A549 (cell line): ENCODE measurements at regions not wholly inside any gene's neighbourhood (a gene's known extent, or its start where the extent isn't known, plus 50 kb on each side); places are given as distances from the start of the nearest gene placed in this dataset.
A peak's percentile ranks its signal among the peaks of the same experiment; 100 is the strongest.

ENCODE experiments used
- ATAC-seq, 2 experiments: fragments of 200-7000 bp in 1 of 2; fragments of >200 bp in 1 of 2; cut with Nextera tagmentation in 1 of 2; cut with Tn5 transposase in 1 of 2; 3 replicates each; pipeline versions ENCODE4 v1.8.0 to v1.9.1; 2018 to 2020; ENCODE audit warnings: mild to moderate bottlenecking in 1 of 2, moderate library complexity in 1 of 2
- CTCF ChIA-PET: fragments of 300-600 bp; sonication (Branson Sonifier 250); formaldehyde crosslinking; extraction: SDS; loops from one replicate; lab custom pipeline; 2021; ENCODE audit warnings: antibody characterized with exemption, inconsistent platforms; lab: Yijun Ruan, JAX
- POLR2A ChIA-PET: fragments of 350-600 bp; formaldehyde crosslinking; extraction: SDS; loops from one replicate; lab custom pipeline; 2021; ENCODE audit warnings: antibody characterized with exemption, inconsistent platforms; lab: Yijun Ruan, JAX
- DNase-seq, 2 experiments: peaks; one replicate each; pipeline versions ENCODE4 v3.0.0 to v3.0.0-alpha.2; 2011 to 2016; ENCODE audit warnings: low read depth in 1 of 2, low spot score in 1 of 2
- FAIRE-seq: peaks from 2 replicates; lab custom pipeline; 2011; peaks lifted over from hg19 to GRCh38; lab: Jason Lieb, UNC
- H3K27ac ChIP-seq, 2 experiments: fragments of >200 bp; sonication (Bioruptor Twin); formaldehyde crosslinking; 3 replicates each; pipeline ENCODE4 v1.5.1; 2016 to 2017
- H3K4me1 ChIP-seq: fragments of >200 bp; sonication (Bioruptor Twin); formaldehyde crosslinking; 3 replicates; pipeline ENCODE4 v1.6.1; 2016
- H3K4me2 ChIP-seq: fragments of >200 bp; sonication (Bioruptor Twin); formaldehyde crosslinking; 3 replicates; pipeline ENCODE4 v1.6.1; 2016
- H3K4me3 ChIP-seq: fragments of >200 bp; sonication (Bioruptor Twin); formaldehyde crosslinking; 3 replicates; pipeline ENCODE4 v1.5.1; 2016
- H3K9me3 ChIP-seq: fragments of >200 bp; sonication (Bioruptor Twin); formaldehyde crosslinking; 3 replicates; pipeline ENCODE4 v1.6.1; 2016
- CBX2 ChIP-seq: fragments of 200-600 bp; sonication (generic); IDR thresholded peaks from 2 replicates; pipeline ENCODE4 v1.6.1; 2016; ENCODE audit warnings: low read depth, mild to moderate bottlenecking, borderline replicate concordance
- CEBPB ChIP-seq, 2 experiments: fragments of >200 bp in 1 of 2; sonication (Bioruptor Twin) in 1 of 2; formaldehyde crosslinking in 1 of 2; IDR thresholded peaks; 2 replicates each; pipeline ENCODE4 v1.6.1; 2012 to 2016
- CHD2 ChIP-seq: fragments of 150-350 bp; IDR thresholded peaks from 2 replicates; pipeline ENCODE4 v1.6.1; 2014; ENCODE audit warnings: low read length; ENCODE audit not compliant: partially characterized antibody
- CHD4 ChIP-seq: fragments of 200-600 bp; sonication (generic); IDR thresholded peaks from 2 replicates; pipeline ENCODE4 v1.6.1; 2016; ENCODE audit warnings: antibody characterized with exemption, mild to moderate bottlenecking, borderline replicate concordance
- EHMT2 ChIP-seq: fragments of 200-600 bp; sonication (generic); IDR thresholded peaks from 2 replicates; pipeline ENCODE4 v1.6.1; 2016; ENCODE audit warnings: antibody characterized with exemption, low read depth, mild to moderate bottlenecking, moderate library complexity
- EP300 ChIP-seq, 2 experiments: fragments of >200 bp; sonication (Bioruptor Twin); formaldehyde crosslinking; IDR thresholded peaks; 2 replicates in 1 of 2; 3 replicates in 1 of 2; pipeline ENCODE4 v1.6.1; 2016 to 2017
- FOSB ChIP-seq: fragments of 250-450 bp; sonication (Bioruptor Pico); IDR thresholded peaks from 2 replicates; pipeline ENCODE4 v1.5.0; 2020; ENCODE audit warnings: mild to moderate bottlenecking, moderate library complexity
- HDAC2 ChIP-seq: fragments of 200-600 bp; sonication (generic); IDR thresholded peaks from 2 replicates; pipeline ENCODE4 v1.6.1; 2016
- HOXB13 ChIP-seq: fragments of 250-450 bp; sonication (Bioruptor Pico); IDR thresholded peaks from 2 replicates; pipeline ENCODE4 v1.5.0; 2020; ENCODE audit warnings: low read depth, mild to moderate bottlenecking, moderate library complexity
- JUN ChIP-seq, 2 experiments: fragments of >200 bp; sonication (Bioruptor Twin); formaldehyde crosslinking; IDR thresholded peaks; 2 replicates in 1 of 2; 3 replicates in 1 of 2; pipeline ENCODE4 v1.6.1; 2016 to 2017
- MAFK ChIP-seq: fragments of 450-650 bp; IDR thresholded peaks from 2 replicates; pipeline ENCODE4 v1.6.1; 2014; ENCODE audit not compliant: partially characterized antibody
- MAZ ChIP-seq: fragments of 150-350 bp; IDR thresholded peaks from 2 replicates; pipeline ENCODE4 v1.6.1; 2014; ENCODE audit warnings: antibody characterized with exemption, low read depth, low read length, borderline replicate concordance
- MYC ChIP-seq: IDR thresholded peaks from 2 replicates; pipeline ENCODE4 v1.6.1; 2012; ENCODE audit warnings: mild to moderate bottlenecking, inconsistent platforms, low read length, improper control_type of control experiment, borderline replicate concordance
- NPAS2 ChIP-seq: fragments of 250-450 bp; sonication (Bioruptor Pico); IDR thresholded peaks from 2 replicates; pipeline ENCODE4 v1.8.0; 2022; ENCODE audit warnings: mild to moderate bottlenecking, moderate library complexity, borderline replicate concordance
- POLR2AphosphoS2 ChIP-seq: conservative IDR thresholded peaks from 2 replicates; pipeline ENCODE4 v1.6.1; 2012; ENCODE audit warnings: low read length, improper control_type of control experiment, inconsistent platforms
- TFCP2L1 ChIP-seq: fragments of 250-450 bp; sonication (Bioruptor Pico); IDR thresholded peaks from 2 replicates; pipeline ENCODE4 v1.5.0; 2021; ENCODE audit warnings: mild to moderate bottlenecking
- ZNF302 ChIP-seq: fragments of 250-450 bp; sonication (Bioruptor Pico); IDR thresholded peaks from 2 replicates; pipeline ENCODE4 v1.9.0; 2021; ENCODE audit warnings: inconsistent platforms, mild to moderate bottlenecking, moderate library complexity
- WGBS: methylation state at CpG from one replicate; pipeline ENCODE4 v1.1.6; 2017; ENCODE audit errors: missing lambda C conversion rate; 5-methylcytosine and 5-hydroxymethylcytosine counted together
- TF ChIP-seq, protein P1 (sequence below): fragments of 250-450 bp; sonication (Bioruptor Pico); IDR thresholded peaks from 2 replicates; pipeline ENCODE4 v1.5.0; 2021; ENCODE audit warnings: mild to moderate bottlenecking, moderate library complexity, borderline replicate concordance
- TF ChIP-seq, protein P2 (sequence below): fragments of 250-450 bp; sonication (Bioruptor Pico); IDR thresholded peaks from 2 replicates; pipeline ENCODE4 v1.5.0; 2020; ENCODE audit warnings: low read depth, mild to moderate bottlenecking, moderate library complexity
- TF ChIP-seq, protein P3 (sequence below): fragments of 150-350 bp; IDR thresholded peaks from 2 replicates; pipeline ENCODE4 v1.6.1; 2014; ENCODE audit warnings: low read depth, mild to moderate bottlenecking, low read length
- TF ChIP-seq, protein P4 (sequence below): IDR thresholded peaks from 2 replicates; pipeline ENCODE4 v1.6.1; 2012

DNA sequence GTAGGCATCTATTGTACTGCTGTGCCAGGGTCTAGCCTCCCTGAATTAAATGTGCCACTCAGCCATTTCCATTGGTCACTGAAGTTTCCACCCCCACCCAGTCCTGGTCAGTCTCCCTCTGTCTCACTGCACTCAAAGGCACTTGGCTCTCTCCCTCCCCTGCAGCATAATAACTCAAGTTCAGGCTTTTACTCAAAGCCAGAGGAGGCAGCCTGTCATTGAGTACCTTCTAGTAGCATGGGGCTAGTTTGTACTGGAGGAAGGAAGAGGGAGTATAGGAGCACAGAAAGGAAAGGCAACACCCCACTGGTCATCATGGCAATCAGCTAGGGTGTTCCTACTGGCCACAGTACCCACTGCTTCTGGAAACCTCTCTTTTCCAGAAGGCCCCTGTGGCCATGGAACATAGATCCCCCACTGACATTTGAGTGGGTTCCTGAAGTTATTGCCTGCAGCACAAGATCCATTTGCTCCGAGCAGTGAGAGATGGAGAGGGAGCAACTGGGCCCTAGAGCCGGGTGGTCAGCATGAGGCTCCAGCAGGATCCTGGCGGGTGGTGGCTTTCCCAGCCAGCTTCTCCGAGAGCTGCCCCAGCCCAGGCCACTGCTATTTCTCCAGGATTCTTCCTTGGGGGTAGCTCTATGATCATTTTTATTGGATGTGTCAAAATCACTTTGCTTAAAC, 89.9 kb upstream of the CPEB4 start:
- Histone ChIP-seq H3K27ac (peak overlapping the region; percentile 87 to 89; a peak in 4 of 6 replicates), H3K9me3 (no peaks in the 10 kb centered on the region), H3K4me2 (no peak overlapping the region), H3K4me3 (no peak overlapping the region), H3K4me1 (peaks cover 37% of the 10 kb centered on the region)
- DNase-seq (no peak), FAIRE-seq (no peak), ATAC-seq (no peak)
- TF ChIP-seq, protein P1, sequence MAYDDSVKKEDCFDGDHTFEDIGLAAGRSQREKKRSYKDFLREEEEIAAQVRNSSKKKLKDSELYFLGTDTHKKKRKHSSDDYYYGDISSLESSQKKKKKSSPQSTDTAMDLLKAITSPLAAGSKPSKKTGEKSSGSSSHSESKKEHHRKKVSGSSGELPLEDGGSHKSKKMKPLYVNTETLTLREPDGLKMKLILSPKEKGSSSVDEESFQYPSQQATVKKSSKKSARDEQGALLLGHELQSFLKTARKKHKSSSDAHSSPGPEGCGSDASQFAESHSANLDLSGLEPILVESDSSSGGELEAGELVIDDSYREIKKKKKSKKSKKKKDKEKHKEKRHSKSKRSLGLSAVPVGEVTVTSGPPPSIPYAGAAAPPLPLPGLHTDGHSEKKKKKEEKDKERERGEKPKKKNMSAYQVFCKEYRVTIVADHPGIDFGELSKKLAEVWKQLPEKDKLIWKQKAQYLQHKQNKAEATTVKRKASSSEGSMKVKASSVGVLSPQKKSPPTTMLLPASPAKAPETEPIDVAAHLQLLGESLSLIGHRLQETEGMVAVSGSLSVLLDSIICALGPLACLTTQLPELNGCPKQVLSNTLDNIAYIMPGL (CRISPR knock-in tag) = no peak
- TF ChIP-seq, protein P2, sequence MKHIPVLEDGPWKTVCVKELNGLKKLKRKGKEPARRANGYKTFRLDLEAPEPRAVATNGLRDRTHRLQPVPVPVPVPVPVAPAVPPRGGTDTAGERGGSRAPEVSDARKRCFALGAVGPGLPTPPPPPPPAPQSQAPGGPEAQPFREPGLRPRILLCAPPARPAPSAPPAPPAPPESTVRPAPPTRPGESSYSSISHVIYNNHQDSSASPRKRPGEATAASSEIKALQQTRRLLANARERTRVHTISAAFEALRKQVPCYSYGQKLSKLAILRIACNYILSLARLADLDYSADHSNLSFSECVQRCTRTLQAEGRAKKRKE (CRISPR knock-in tag) = no peak
- TF ChIP-seq TFCP2L1 (CRISPR knock-in tag) (no peak), CBX2 (no peak), EHMT2 (no peak), MYC (no peak), MAZ (no peak), CEBPB (IDR thresholded peaks at IDR 0.05) (no peak), HDAC2 (no peak), EP300 (IDR thresholded peaks at IDR 0.05) (no peak), JUN (IDR thresholded peaks at IDR 0.05) (no peak)
- ChIA-PET POLR2A (no interaction called here), CTCF (no interaction called here)
- WGBS = 89% methylated on average over 4 of the region's 4 CpGs

DNA sequence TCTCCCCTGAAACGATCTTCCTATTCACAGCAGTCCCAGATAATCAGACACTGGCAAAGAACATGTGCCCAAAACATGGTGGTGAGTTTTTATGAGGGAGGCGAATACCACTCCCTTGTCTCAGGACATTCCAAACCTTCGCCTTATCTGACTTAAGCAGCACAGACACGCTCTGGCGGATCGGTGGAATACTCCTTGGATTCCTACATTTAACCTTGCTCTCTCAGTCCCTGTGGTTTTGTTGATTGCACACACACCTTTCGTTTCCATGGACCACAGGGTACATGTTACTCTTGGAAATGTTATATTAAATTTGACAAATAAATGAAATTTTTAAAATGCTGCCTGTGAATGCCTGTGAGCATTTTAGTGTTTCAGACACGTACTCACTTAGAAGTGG, 87.8 kb upstream of the CPEB4 start:
- H3K9me3 ChIP-seq = peaks cover 10% of the 10 kb centered on the region; the same call in 2 of the 3 replicates
- H3K4me1 ChIP-seq = peaks cover 30% of the 10 kb centered on the region
- H3K4me2 ChIP-seq = no peak overlapping the region
- H3K27ac ChIP-seq = peak overlapping the region; percentile 87 to 89; a peak in 5 of 6 replicates
- no peak for FAIRE-seq
- no peak for DNase-seq
- 89% methylated on average over 8 of the region's 8 CpGs for WGBS
- no peak overlapping the region for H3K4me3 ChIP-seq
- no peak for TF ChIP-seq CHD4
- TF ChIP-seq POLR2AphosphoS2 = no peak
- TF ChIP-seq CHD2 = no peak
- TF ChIP-seq MAFK = no peak
- TF ChIP-seq ZNF302 = no peak
- TF ChIP-seq, protein P3, sequence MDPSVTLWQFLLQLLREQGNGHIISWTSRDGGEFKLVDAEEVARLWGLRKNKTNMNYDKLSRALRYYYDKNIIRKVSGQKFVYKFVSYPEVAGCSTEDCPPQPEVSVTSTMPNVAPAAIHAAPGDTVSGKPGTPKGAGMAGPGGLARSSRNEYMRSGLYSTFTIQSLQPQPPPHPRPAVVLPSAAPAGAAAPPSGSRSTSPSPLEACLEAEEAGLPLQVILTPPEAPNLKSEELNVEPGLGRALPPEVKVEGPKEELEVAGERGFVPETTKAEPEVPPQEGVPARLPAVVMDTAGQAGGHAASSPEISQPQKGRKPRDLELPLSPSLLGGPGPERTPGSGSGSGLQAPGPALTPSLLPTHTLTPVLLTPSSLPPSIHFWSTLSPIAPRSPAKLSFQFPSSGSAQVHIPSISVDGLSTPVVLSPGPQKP = no peak
- no peak for TF ChIP-seq HOXB13
- TF ChIP-seq, protein P4, sequence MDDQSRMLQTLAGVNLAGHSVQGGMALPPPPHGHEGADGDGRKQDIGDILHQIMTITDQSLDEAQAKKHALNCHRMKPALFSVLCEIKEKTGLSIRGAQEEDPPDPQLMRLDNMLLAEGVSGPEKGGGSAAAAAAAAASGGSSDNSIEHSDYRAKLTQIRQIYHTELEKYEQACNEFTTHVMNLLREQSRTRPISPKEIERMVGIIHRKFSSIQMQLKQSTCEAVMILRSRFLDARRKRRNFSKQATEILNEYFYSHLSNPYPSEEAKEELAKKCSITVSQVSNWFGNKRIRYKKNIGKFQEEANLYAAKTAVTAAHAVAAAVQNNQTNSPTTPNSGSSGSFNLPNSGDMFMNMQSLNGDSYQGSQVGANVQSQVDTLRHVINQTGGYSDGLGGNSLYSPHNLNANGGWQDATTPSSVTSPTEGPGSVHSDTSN = no peak
- TF ChIP-seq, protein P2 (CRISPR knock-in tag) = no peak
- TF ChIP-seq FOSB = no peak
- no peak for TF ChIP-seq NPAS2 (CRISPR knock-in tag)
- TF ChIP-seq, all 56 proteins: peak for 0
- CTCF ChIA-PET = no interaction called here
- ATAC-seq = no peak
- POLR2A ChIA-PET = no interaction called here
